Cardiac fibroblast (primary cell): ENCODE measurements at regions not wholly inside any gene's neighbourhood (a gene's known extent, or its start where the extent isn't known, plus 50 kb on each side); places are given as distances from the start of the nearest gene placed in this dataset.

ENCODE experiments used
- DNase-seq, 2 donors: peaks; one replicate each; pipeline versions ENCODE4 v3.0.0 to v3.0.0-alpha.2; 2010; ENCODE audit warnings: low read depth in 2 of 2
- H3K4me3 ChIP-seq, 2 donors: replicated peaks in 1 of 2; 1 replicate in 1 of 2; 2 replicates in 1 of 2; pipeline ENCODE4 v1.5.1; 2011; ENCODE audit warnings: low read depth in 2 of 2, low read length in 2 of 2, mild to moderate bottlenecking in 2 of 2, moderate library complexity in 1 of 2
- CTCF ChIP-seq: IDR thresholded peaks from one replicate; pipeline ENCODE4 v1.5.1; 2011; ENCODE audit warnings: low read depth, mild to moderate bottlenecking, low read length, inconsistent platforms

GRCh38 chr14:87133073-87133801, 859.7 kb downstream of the GALC start:
- DNase-seq, result peak in 1 of 2 donors; percentile 40
- no peak for TF ChIP-seq CTCF
- H3K4me3 ChIP-seq, result no peak overlapping the region

- H3K4me3 ChIP-seq, result no peak overlapping the region
- DNase-seq, result peak in 1 of 2 donors; percentile 1
- no peak for TF ChIP-seq CTCF
These were observed 861.1 kb downstream of the GALC start for GRCh38 chr14:87131879-87132278.

- TF ChIP-seq CTCF, result no peak
- no peak for DNase-seq
- H3K4me3 ChIP-seq, result no peak overlapping the region
These were observed 870.8 kb downstream of the GALC start for GRCh38 chr14:87122166-87122565.

GRCh38 chr14:87121716-87122115, 871.3 kb downstream of the GALC start:
- H3K4me3 ChIP-seq, result no peak overlapping the region
- no peak for TF ChIP-seq CTCF
- DNase-seq, result no peak

GRCh38 chr14:87115234-87115633, 877.7 kb downstream of the GALC start:
- no peak for DNase-seq
- H3K4me3 ChIP-seq, result no peak overlapping the region
- no peak for TF ChIP-seq CTCF

- DNase-seq, result no peak
- TF ChIP-seq CTCF, result no peak
- no peak overlapping the region for H3K4me3 ChIP-seq
These were observed 879.7 kb downstream of the GALC start for GRCh38 chr14:87113286-87113685.

- no peak overlapping the region for H3K4me3 ChIP-seq
- no peak for TF ChIP-seq CTCF
- DNase-seq, result no peak
These were observed 881.2 kb downstream of the GALC start for GRCh38 chr14:87111741-87112140.
